ENCODE measurements at regions not wholly inside any gene's neighbourhood (a gene's known extent, or its start where the extent isn't known, plus 50 kb on each side); places are given as distances from the start of the nearest gene placed in this dataset.

DNA sequence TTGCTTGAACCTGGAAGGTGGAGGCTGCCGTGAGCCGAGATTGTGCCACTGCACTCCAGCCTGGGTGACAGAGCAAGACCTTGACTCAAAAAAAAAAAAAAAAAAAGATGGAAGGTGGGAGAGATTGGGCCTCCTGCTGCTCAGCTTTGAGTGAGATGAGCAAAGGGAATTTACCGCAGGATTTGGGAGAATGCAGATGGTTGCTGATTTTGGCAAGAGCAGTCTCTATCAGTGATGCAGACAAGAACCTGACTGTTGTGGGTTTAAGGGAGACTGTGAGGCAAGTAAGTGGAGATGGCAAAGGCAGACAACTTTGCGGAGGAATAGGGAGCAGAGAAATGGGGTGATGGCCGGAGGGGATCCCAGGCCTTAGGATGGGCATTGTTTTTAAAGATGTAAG, 1140.8 kb upstream of the AUTS2 start:
- H3F3A ChIP-seq (ENCODE audit: insufficient read depth, low read length) = no peaks in the 10 kb centered on the region
- no peak overlapping the region for H3K4me2 ChIP-seq (ENCODE audit: low read depth, low read length)
- H3K9ac ChIP-seq (ENCODE audit: low read length) = no peak overlapping the region
- no peak overlapping the region for H2AFZ ChIP-seq (ENCODE audit: low read length)
- H3K27ac ChIP-seq (ENCODE audit: low read length) = no peak overlapping the region
- TF ChIP-seq, protein P1, sequence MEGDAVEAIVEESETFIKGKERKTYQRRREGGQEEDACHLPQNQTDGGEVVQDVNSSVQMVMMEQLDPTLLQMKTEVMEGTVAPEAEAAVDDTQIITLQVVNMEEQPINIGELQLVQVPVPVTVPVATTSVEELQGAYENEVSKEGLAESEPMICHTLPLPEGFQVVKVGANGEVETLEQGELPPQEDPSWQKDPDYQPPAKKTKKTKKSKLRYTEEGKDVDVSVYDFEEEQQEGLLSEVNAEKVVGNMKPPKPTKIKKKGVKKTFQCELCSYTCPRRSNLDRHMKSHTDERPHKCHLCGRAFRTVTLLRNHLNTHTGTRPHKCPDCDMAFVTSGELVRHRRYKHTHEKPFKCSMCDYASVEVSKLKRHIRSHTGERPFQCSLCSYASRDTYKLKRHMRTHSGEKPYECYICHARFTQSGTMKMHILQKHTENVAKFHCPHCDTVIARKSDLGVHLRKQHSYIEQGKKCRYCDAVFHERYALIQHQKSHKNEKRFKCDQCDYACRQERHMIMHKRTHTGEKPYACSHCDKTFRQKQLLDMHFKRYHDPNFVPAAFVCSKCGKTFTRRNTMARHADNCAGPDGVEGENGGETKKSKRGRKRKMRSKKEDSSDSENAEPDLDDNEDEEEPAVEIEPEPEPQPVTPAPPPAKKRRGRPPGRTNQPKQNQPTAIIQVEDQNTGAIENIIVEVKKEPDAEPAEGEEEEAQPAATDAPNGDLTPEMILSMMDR (IDR thresholded peaks at IDR 0.05; ENCODE audit: low read length) = no peak
- TF ChIP-seq EZH2phosphoT487 (IDR thresholded peaks at IDR 0.05; ENCODE audit: low read length) (no peak), EZH2 (optimal IDR thresholded peaks at IDR 0.05; ENCODE audit: low read depth, low read length) (no peak)
- no peaks in the 10 kb centered on the region for H3K36me3 ChIP-seq (replicated peaks; ENCODE audit: insufficient read depth, low read length)
- H3K9me2 ChIP-seq (replicated peaks; ENCODE audit: insufficient read depth, low read length) = no peaks in the 10 kb centered on the region
- no peaks in the 10 kb centered on the region for H3K4me1 ChIP-seq (ENCODE audit: low read length)
- H3K4me3 ChIP-seq (ENCODE audit: low read length) = no peak overlapping the region
- no peaks in the 10 kb centered on the region for H4K20me1 ChIP-seq (ENCODE audit: insufficient read depth, low read length)
- no peaks in the 10 kb centered on the region for H3K79me2 ChIP-seq (ENCODE audit: low read length)
- DNase-seq = no peak
- no peaks in the 10 kb centered on the region for H3K9me3 ChIP-seq (replicated peaks; ENCODE audit: insufficient read depth, low read length)
- H3K27me3 ChIP-seq (replicated peaks; ENCODE audit: insufficient read depth, low read length) = no peaks in the 10 kb centered on the region

DNA sequence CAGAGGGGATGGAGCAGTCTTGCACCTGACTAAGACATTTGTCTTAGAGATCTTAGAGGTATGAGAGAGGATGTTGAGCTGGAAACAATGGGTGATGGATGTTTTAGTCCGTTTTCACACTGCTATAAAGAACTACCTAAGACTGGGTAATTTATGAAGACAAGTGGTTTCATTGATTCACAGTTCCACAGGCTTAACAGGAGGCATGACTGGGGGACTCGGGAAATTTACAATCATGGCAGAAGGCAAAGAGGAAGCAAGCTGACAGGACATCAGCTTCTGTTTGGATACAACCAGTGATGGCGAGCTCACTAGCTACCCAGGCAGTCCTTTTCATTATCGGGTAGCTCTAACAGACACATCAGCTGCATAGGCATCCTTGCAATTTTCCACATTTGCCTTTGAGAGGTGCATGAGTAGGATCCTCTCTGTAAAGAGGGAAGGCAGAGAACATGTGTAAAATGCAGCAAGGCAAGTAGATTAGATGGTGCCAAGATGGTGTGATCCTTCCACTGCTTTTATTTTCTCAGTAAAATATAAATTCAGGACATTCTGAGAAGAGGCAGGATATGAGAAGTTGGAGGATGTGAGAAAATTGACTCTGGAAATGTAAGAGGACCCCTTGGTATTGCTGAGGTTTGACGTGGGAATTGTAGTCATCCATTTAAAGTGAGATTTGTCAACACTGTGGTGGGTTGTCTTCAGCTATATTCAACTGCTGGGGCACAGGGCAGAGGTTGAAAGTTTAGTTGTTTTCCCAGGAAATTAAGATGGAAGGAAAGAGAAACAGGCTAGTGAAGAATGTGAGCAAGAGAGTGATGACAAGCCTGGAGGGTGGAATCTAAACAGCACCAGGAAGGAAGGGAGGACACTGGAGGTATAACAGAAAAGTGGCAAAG, 1140.0 kb upstream of the AUTS2 start:
- Histone ChIP-seq H3K36me3 (replicated peaks; ENCODE audit: insufficient read depth, low read length) (no peaks in the 10 kb centered on the region), H3K4me3 (ENCODE audit: low read length) (no peak overlapping the region), H3K9me2 (replicated peaks; ENCODE audit: insufficient read depth, low read length) (no peaks in the 10 kb centered on the region), H3K4me2 (ENCODE audit: low read depth, low read length) (no peak overlapping the region), H3K9ac (ENCODE audit: low read length) (no peak overlapping the region), H3K27ac (ENCODE audit: low read length) (no peak overlapping the region), H3K4me1 (ENCODE audit: low read length) (no peaks in the 10 kb centered on the region), H4K20me1 (ENCODE audit: insufficient read depth, low read length) (no peaks in the 10 kb centered on the region), H3K27me3 (replicated peaks; ENCODE audit: insufficient read depth, low read length) (no peaks in the 10 kb centered on the region), H3F3A (ENCODE audit: insufficient read depth, low read length) (no peaks in the 10 kb centered on the region), H3K79me2 (ENCODE audit: low read length) (no peaks in the 10 kb centered on the region), H2AFZ (ENCODE audit: low read length) (no peak overlapping the region), H3K9me3 (replicated peaks; ENCODE audit: insufficient read depth, low read length) (no peaks in the 10 kb centered on the region)
- TF ChIP-seq EZH2phosphoT487 (IDR thresholded peaks at IDR 0.05; ENCODE audit: low read length) = no peak
- no peak for TF ChIP-seq EZH2 (optimal IDR thresholded peaks at IDR 0.05; ENCODE audit: low read depth, low read length)
- TF ChIP-seq, protein P1 (IDR thresholded peaks at IDR 0.05; ENCODE audit: low read length) = no peak
- no peak for DNase-seq

DNA sequence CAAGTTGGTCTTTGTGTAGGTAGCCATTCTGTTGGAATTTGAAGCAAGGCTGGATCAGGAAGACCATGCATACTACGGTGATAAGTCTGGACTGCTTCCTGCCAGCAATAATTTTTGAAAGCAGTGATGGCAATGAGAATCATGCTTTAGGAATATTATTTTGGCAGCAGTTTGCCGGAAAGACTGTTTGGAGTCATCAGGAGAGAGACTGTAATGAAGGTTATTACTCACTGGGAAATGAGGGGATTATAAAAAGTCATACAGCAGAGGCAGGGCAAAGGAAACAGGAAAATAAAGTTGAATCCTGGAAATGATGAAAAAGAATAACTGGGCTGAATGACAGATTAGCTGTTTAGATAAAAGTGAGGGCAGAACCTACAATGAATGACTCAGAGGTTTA, 1136.8 kb upstream of the AUTS2 start:
- no peak overlapping the region for H3K27ac ChIP-seq (ENCODE audit: low read length)
- TF ChIP-seq EZH2 (optimal IDR thresholded peaks at IDR 0.05; ENCODE audit: low read depth, low read length) (no peak), EZH2phosphoT487 (IDR thresholded peaks at IDR 0.05; ENCODE audit: low read length) (no peak)
- TF ChIP-seq, protein P1 (IDR thresholded peaks at IDR 0.05; ENCODE audit: low read length) = no peak

More for the DNA sequence above, 1136.8 kb upstream of the AUTS2 start:
- Histone ChIP-seq H3K4me1 (ENCODE audit: low read length) (no peaks in the 10 kb centered on the region), H4K20me1 (ENCODE audit: insufficient read depth, low read length) (no peaks in the 10 kb centered on the region), H3K4me2 (ENCODE audit: low read depth, low read length) (no peak overlapping the region), H3K36me3 (replicated peaks; ENCODE audit: insufficient read depth, low read length) (no peaks in the 10 kb centered on the region), H3K9me3 (replicated peaks; ENCODE audit: insufficient read depth, low read length) (no peaks in the 10 kb centered on the region), H3F3A (ENCODE audit: insufficient read depth, low read length) (no peaks in the 10 kb centered on the region), H3K27me3 (replicated peaks; ENCODE audit: insufficient read depth, low read length) (no peaks in the 10 kb centered on the region), H3K9ac (ENCODE audit: low read length) (no peak overlapping the region), H2AFZ (ENCODE audit: low read length) (no peak overlapping the region), H3K79me2 (ENCODE audit: low read length) (no peaks in the 10 kb centered on the region), H3K9me2 (replicated peaks; ENCODE audit: insufficient read depth, low read length) (no peaks in the 10 kb centered on the region), H3K4me3 (ENCODE audit: low read length) (no peak overlapping the region)
- DNase-seq = no peak
